ENCODE measurements at regions not wholly inside any gene's neighbourhood (a gene's known extent, or its start where the extent isn't known, plus 50 kb on each side); places are given as distances from the start of the nearest gene placed in this dataset.

- no peaks in the 10 kb centered on the region for H3K4me1 Mint-ChIP-seq
- H3K4me3 Mint-ChIP-seq, result no peak overlapping the region
- H3K27me3 Mint-ChIP-seq, result no peaks in the 10 kb centered on the region
- ATAC-seq (no peak), DNase-seq (no peak)
- H3K9me3 Mint-ChIP-seq, result peaks cover 7 to 12% of the 10 kb centered on the region in 2 donors
- H3K27ac Mint-ChIP-seq, result no peak overlapping the region
These were observed 349.3 kb upstream of the TLE4 start for GRCh38 chr9:79222483-79222882.

- ATAC-seq (no peak), DNase-seq (no peak)
- Mint-ChIP-seq H3K4me3 (no peak overlapping the region), H3K9me3 (peaks cover 7 to 12% of the 10 kb centered on the region in 2 donors), H3K27ac (no peak overlapping the region), H3K4me1 (no peaks in the 10 kb centered on the region), H3K27me3 (no peaks in the 10 kb centered on the region)
These were observed 346.9 kb upstream of the TLE4 start for GRCh38 chr9:79224672-79225433.

GRCh38 chr9:79233542-79233941, 338.2 kb upstream of the TLE4 start:
- ATAC-seq, result no peak
- no peak for DNase-seq
- H3K27ac Mint-ChIP-seq, result no peak overlapping the region
- H3K4me1 Mint-ChIP-seq, result no peaks in the 10 kb centered on the region
- H3K9me3 Mint-ChIP-seq, result no peaks in the 10 kb centered on the region
- H3K27me3 Mint-ChIP-seq, result no peaks in the 10 kb centered on the region
- H3K4me3 Mint-ChIP-seq, result no peak overlapping the region

- H3K27me3 Mint-ChIP-seq, result no peaks in the 10 kb centered on the region
- no peak for DNase-seq
- H3K4me1 Mint-ChIP-seq, result no peaks in the 10 kb centered on the region
- H3K9me3 Mint-ChIP-seq, result no peaks in the 10 kb centered on the region
- ATAC-seq, result no peak
- H3K4me3 Mint-ChIP-seq, result no peak overlapping the region
- H3K27ac Mint-ChIP-seq, result no peak overlapping the region
These were observed 335.3 kb upstream of the TLE4 start for GRCh38 chr9:79236466-79236865.

GRCh38 chr9:79237861-79238260, 333.9 kb upstream of the TLE4 start:
- Mint-ChIP-seq H3K27me3 (peaks cover 6% of the 10 kb centered on the region), H3K9me3 (no peaks in the 10 kb centered on the region), H3K27ac (no peak overlapping the region), H3K4me1 (no peaks in the 10 kb centered on the region), H3K4me3 (no peak overlapping the region)
- DNase-seq (no peak), ATAC-seq (no peak)

GRCh38 chr9:79240774-79241173, 331.0 kb upstream of the TLE4 start:
- H3K4me3 Mint-ChIP-seq, result no peak overlapping the region
- H3K27me3 Mint-ChIP-seq, result peaks cover 6% of the 10 kb centered on the region
- H3K9me3 Mint-ChIP-seq, result no peaks in the 10 kb centered on the region
- H3K27ac Mint-ChIP-seq, result no peak overlapping the region
- ATAC-seq, result no peak
- DNase-seq, result no peak
- H3K4me1 Mint-ChIP-seq, result no peaks in the 10 kb centered on the region

- Mint-ChIP-seq H3K4me1 (no peaks in the 10 kb centered on the region), H3K9me3 (no peaks in the 10 kb centered on the region), H3K4me3 (no peak overlapping the region), H3K27ac (peak overlapping the region in 1 of 2 donors; percentile 40), H3K27me3 (peaks cover 6% of the 10 kb centered on the region)
- no peak for DNase-seq
- no peak for ATAC-seq
These were observed 329.3 kb upstream of the TLE4 start for GRCh38 chr9:79242489-79242888.

- no peak for DNase-seq
- no peaks in the 10 kb centered on the region for H3K4me1 Mint-ChIP-seq
- H3K4me3 Mint-ChIP-seq, result no peak overlapping the region
- ATAC-seq, result no peak
- no peaks in the 10 kb centered on the region for H3K9me3 Mint-ChIP-seq
- H3K27me3 Mint-ChIP-seq, result peaks cover 8% of the 10 kb centered on the region
- H3K27ac Mint-ChIP-seq, result no peak overlapping the region
These were observed 325.6 kb upstream of the TLE4 start for GRCh38 chr9:79246170-79246569.

- no peak overlapping the region for H3K27ac Mint-ChIP-seq
- ATAC-seq (no peak), DNase-seq (no peak)
- H3K9me3 Mint-ChIP-seq, result no peaks in the 10 kb centered on the region
- no peak overlapping the region for H3K4me3 Mint-ChIP-seq
- peaks cover 15% of the 10 kb centered on the region for H3K27me3 Mint-ChIP-seq
- H3K4me1 Mint-ChIP-seq, result no peaks in the 10 kb centered on the region
These were observed 324.7 kb upstream of the TLE4 start for GRCh38 chr9:79247021-79247420.

GRCh38 chr9:79250806-79251205, 321.0 kb upstream of the TLE4 start:
- Mint-ChIP-seq H3K4me3 (no peak overlapping the region), H3K27ac (no peak overlapping the region), H3K9me3 (no peaks in the 10 kb centered on the region), H3K4me1 (no peaks in the 10 kb centered on the region), H3K27me3 (peaks cover 11% of the 10 kb centered on the region)
- ATAC-seq, result no peak
- DNase-seq, result no peak

GRCh38 chr9:79254900-79255650, 316.7 kb upstream of the TLE4 start:
- H3K27me3 Mint-ChIP-seq, result peaks cover 15% of the 10 kb centered on the region
- no peak for ATAC-seq
- DNase-seq, result no peak
- no peaks in the 10 kb centered on the region for H3K9me3 Mint-ChIP-seq
- H3K4me1 Mint-ChIP-seq, result no peaks in the 10 kb centered on the region
- H3K4me3 Mint-ChIP-seq, result no peak overlapping the region
- no peak overlapping the region for H3K27ac Mint-ChIP-seq

- DNase-seq, result no peak
- H3K27ac Mint-ChIP-seq, result no peak overlapping the region
- no peaks in the 10 kb centered on the region for H3K9me3 Mint-ChIP-seq
- H3K4me1 Mint-ChIP-seq, result no peaks in the 10 kb centered on the region
- no peak for ATAC-seq
- peaks cover 21% of the 10 kb centered on the region for H3K27me3 Mint-ChIP-seq
- no peak overlapping the region for H3K4me3 Mint-ChIP-seq
These were observed 316.0 kb upstream of the TLE4 start for GRCh38 chr9:79255651-79256260.

- no peak for ATAC-seq
- no peak overlapping the region for H3K4me3 Mint-ChIP-seq
- DNase-seq, result no peak
- H3K27me3 Mint-ChIP-seq, result peaks cover 21% of the 10 kb centered on the region
- H3K4me1 Mint-ChIP-seq, result no peaks in the 10 kb centered on the region
- H3K9me3 Mint-ChIP-seq, result no peaks in the 10 kb centered on the region
- H3K27ac Mint-ChIP-seq, result no peak overlapping the region
These were observed 315.0 kb upstream of the TLE4 start for GRCh38 chr9:79256691-79257213.

GRCh38 chr9:79257228-79257781, 314.5 kb upstream of the TLE4 start:
- ATAC-seq (no peak), DNase-seq (no peak)
- no peaks in the 10 kb centered on the region for H3K4me1 Mint-ChIP-seq
- H3K9me3 Mint-ChIP-seq, result no peaks in the 10 kb centered on the region
- no peak overlapping the region for H3K4me3 Mint-ChIP-seq
- peaks cover 18% of the 10 kb centered on the region for H3K27me3 Mint-ChIP-seq
- no peak overlapping the region for H3K27ac Mint-ChIP-seq

- H3K9me3 Mint-ChIP-seq, result peaks cover 3% of the 10 kb centered on the region in 2 donors
- no peak for ATAC-seq
These were observed 313.9 kb upstream of the TLE4 start for GRCh38 chr9:79257790-79258351.

More at GRCh38 chr9:79257790-79258351, 313.9 kb upstream of the TLE4 start:
- peaks cover 22% of the 10 kb centered on the region for H3K27me3 Mint-ChIP-seq
- no peak overlapping the region for H3K27ac Mint-ChIP-seq
- no peak for DNase-seq
- H3K4me1 Mint-ChIP-seq, result no peaks in the 10 kb centered on the region
- H3K4me3 Mint-ChIP-seq, result no peak overlapping the region

Data from stimulated activated naive CD8-positive, alpha-beta T cell treated with anti-CD3 and anti-CD28 coated beads, Interleukin-15, amount 100 ng/mL, for 72 hours (primary cell).